Nephron progenitor cell (in vitro differentiated cells): ENCODE measurements at regions not wholly inside any gene's neighbourhood (a gene's known extent, or its start where the extent isn't known, plus 50 kb on each side); places are given as distances from the start of the nearest gene placed in this dataset.

Experiments
- DNase-seq: peaks from one replicate; pipeline ENCODE4 v3.0.0; 2021
- H3K27ac Mint-ChIP-seq: 2 replicates; pipeline ENCODE4 v1.8.0; 2021; ENCODE audit warnings: mild to moderate bottlenecking, moderate library complexity, mixed read lengths
- H3K27me3 Mint-ChIP-seq: 2 replicates; pipeline ENCODE4 v1.8.0; 2021; ENCODE audit warnings: mild to moderate bottlenecking, low read depth, mixed read lengths; ENCODE audit not compliant: poor library complexity
- H3K36me3 Mint-ChIP-seq: 2 replicates; pipeline ENCODE4 v1.8.0; 2021; ENCODE audit warnings: low read depth, mixed read lengths
- H3K4me1 Mint-ChIP-seq: 2 replicates; pipeline ENCODE4 v1.8.0; 2021; ENCODE audit warnings: mixed read lengths
- H3K4me3 Mint-ChIP-seq: 2 replicates; pipeline ENCODE4 v1.8.0; 2021; ENCODE audit warnings: mild to moderate bottlenecking, moderate library complexity, mixed read lengths
- H3K9me3 Mint-ChIP-seq: 2 replicates; pipeline ENCODE4 v1.8.0; 2021; ENCODE audit warnings: mild to moderate bottlenecking, moderate library complexity, mixed read lengths
- TF ChIP-seq, protein P1 (sequence below): fragments of 200-600 bp; sonication (generic); IDR thresholded peaks from 2 replicates; pipeline ENCODE4 v1.5.0; 2021; ENCODE audit warnings: antibody characterized with exemption

GRCh38 chr6:160930547-160931377, 60.8 kb upstream of the MAP3K4 start:
- DNase-seq: peak; percentile 89
- Mint-ChIP-seq H3K36me3 (no peaks in the 10 kb centered on the region), H3K27me3 (peaks cover 17% of the 10 kb centered on the region), H3K4me3 (peak overlapping the region; percentile 89), H3K27ac (no peak overlapping the region), H3K4me1 (no peaks in the 10 kb centered on the region), H3K9me3 (no peaks in the 10 kb centered on the region)
- TF ChIP-seq, protein P1, sequence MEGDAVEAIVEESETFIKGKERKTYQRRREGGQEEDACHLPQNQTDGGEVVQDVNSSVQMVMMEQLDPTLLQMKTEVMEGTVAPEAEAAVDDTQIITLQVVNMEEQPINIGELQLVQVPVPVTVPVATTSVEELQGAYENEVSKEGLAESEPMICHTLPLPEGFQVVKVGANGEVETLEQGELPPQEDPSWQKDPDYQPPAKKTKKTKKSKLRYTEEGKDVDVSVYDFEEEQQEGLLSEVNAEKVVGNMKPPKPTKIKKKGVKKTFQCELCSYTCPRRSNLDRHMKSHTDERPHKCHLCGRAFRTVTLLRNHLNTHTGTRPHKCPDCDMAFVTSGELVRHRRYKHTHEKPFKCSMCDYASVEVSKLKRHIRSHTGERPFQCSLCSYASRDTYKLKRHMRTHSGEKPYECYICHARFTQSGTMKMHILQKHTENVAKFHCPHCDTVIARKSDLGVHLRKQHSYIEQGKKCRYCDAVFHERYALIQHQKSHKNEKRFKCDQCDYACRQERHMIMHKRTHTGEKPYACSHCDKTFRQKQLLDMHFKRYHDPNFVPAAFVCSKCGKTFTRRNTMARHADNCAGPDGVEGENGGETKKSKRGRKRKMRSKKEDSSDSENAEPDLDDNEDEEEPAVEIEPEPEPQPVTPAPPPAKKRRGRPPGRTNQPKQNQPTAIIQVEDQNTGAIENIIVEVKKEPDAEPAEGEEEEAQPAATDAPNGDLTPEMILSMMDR: peak; percentile 87

DNA sequence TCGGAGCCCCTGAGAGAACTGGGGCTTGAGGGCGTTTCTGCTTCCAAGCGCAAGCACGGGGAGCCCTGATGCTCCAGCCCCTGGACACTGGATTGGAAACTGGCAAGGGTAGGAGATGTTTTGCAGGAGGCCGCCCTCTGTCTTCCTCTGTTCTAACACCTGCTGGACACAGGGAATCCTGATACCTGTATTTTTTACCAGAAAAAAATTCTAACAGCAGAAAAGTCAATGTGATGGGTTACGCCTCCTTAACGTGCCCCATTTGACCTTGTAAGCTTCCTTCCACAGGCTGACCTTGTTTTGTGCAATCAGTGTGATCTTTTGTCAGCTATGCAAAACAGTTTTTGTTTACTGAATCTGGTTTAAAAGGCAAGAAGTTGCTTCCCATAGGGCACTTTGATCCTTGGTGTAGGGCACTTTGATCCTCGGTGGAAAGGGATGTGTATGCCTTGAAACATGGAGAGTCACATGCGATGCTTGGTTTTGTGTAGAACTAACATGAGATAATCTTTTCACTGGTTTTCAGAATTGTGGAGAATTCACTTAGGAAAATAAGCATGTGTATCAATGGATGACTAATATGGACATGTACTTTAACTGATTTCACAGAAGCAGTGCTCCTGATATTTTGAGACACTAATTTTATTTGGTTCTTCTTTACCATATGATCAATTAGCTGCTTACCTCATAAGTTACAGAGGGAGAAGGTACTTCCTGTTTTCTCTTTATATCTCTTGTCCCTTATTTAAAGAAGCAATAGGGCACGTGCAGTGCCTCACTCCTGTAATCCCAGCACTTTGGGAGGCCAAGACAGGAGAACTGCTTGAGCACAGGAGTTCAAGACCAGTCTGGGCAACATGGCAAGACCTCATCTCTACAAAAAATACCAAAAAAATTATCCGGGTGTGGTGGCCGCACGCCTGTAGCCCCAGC, 59.9 kb upstream of the MAP3K4 start:
- DNase-seq: no peak
- Mint-ChIP-seq H3K36me3 (no peaks in the 10 kb centered on the region), H3K9me3 (peaks cover 7% of the 10 kb centered on the region), H3K4me3 (peak overlapping the region; percentile 73), H3K27ac (no peak overlapping the region), H3K4me1 (no peaks in the 10 kb centered on the region), H3K27me3 (peaks cover 15% of the 10 kb centered on the region)
- TF ChIP-seq, protein P1: no peak

DNA sequence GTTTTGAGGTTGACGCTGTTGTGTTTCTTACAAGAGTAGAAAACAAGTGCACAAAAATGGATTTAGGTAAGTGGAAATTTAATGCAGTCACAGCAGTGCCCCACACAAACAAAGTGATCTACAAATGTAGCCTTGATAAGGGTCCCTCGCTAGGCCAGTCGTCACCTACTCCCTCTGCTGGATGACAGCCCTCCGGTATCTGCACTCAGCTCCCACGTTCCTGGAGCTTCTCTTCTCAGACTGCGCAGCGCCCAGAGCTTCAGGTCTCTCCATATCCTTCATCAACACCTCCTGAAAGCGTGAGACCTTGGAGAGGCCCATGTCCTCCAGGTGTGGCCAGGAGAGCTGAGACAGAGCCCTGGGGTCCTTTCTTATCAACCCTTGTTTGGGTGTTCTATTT, 58.3 kb upstream of the MAP3K4 start:
- no peaks in the 10 kb centered on the region for H3K4me1 Mint-ChIP-seq
- no peak overlapping the region for H3K4me3 Mint-ChIP-seq
- H3K9me3 Mint-ChIP-seq: peaks cover 14% of the 10 kb centered on the region
- H3K36me3 Mint-ChIP-seq: no peaks in the 10 kb centered on the region
- TF ChIP-seq, protein P1: no peak
- H3K27me3 Mint-ChIP-seq: peaks cover 19% of the 10 kb centered on the region
- peak; percentile 8 for DNase-seq
- no peak overlapping the region for H3K27ac Mint-ChIP-seq

- Mint-ChIP-seq H3K9me3 (peaks cover 14% of the 10 kb centered on the region), H3K27me3 (peaks cover 19% of the 10 kb centered on the region), H3K4me3 (no peak overlapping the region), H3K4me1 (no peaks in the 10 kb centered on the region), H3K36me3 (no peaks in the 10 kb centered on the region), H3K27ac (no peak overlapping the region)
- DNase-seq: no peak
- TF ChIP-seq, protein P1: no peak
These were observed 57.4 kb upstream of the MAP3K4 start for GRCh38 chr6:160934157-160934556.

DNA sequence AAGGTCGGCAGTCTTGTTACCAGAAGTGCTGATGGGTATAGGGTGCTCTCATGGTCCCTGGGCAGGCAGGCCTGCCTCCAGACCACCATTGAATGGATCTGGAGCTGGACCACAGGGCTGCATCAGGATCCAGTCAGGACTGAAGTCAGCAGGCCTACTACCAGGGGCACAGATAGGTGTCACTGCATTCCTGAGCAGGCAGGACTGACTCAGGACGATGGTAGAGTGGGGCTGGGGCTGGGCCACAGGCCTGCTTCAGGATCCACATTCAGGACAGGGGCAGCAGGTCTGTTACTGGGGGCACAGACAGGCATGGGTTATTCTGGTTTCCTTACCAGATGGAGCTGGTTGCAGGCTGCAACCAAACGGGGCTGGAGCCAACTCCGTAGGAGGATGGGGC, 51.4 kb upstream of the MAP3K4 start:
- H3K4me1 Mint-ChIP-seq: no peaks in the 10 kb centered on the region
- peaks cover 14% of the 10 kb centered on the region for H3K9me3 Mint-ChIP-seq
- no peak for DNase-seq
- TF ChIP-seq, protein P1: no peak
- no peak overlapping the region for H3K27ac Mint-ChIP-seq
- no peak overlapping the region for H3K4me3 Mint-ChIP-seq
- no peaks in the 10 kb centered on the region for H3K36me3 Mint-ChIP-seq
- peaks cover 4% of the 10 kb centered on the region for H3K27me3 Mint-ChIP-seq
